Cardiac septum (tissue), 1 donor: ENCODE measurements at regions not wholly inside any gene's neighbourhood (a gene's known extent, or its start where the extent isn't known, plus 50 kb on each side); places are given as distances from the start of the nearest gene placed in this dataset.

Experiments
- DNase-seq: peaks from one replicate; pipeline ENCODE4 v3.0.0-alpha.2; 2020; ENCODE audit warnings: low spot score
- intact Hi-C: fragments of 100-400 bp; cut with DNase I; formaldehyde crosslinking; loops from one replicate; pipeline ENCODE4 v1.14.0; 2022
- donor health status: DM: no; HTN: no; CAD: no.

- intact Hi-C loops = no loop called here
These were observed 1020.7 kb upstream of the GOT2 start for GRCh38 chr16:59754854-59755253.

GRCh38 chr16:59749662-59750336, 1015.7 kb upstream of the GOT2 start:
- DNase-seq = no peak
- intact Hi-C loops = no loop called here

More at GRCh38 chr16:59754854-59755253, 1020.7 kb upstream of the GOT2 start:
- no peak for DNase-seq

GRCh38 chr16:59748531-59748930, 1014.4 kb upstream of the GOT2 start:
- DNase-seq = no peak
- intact Hi-C loops = no loop called here

- intact Hi-C loops = no loop called here
- no peak for DNase-seq
These were observed 1009.4 kb upstream of the GOT2 start for GRCh38 chr16:59743504-59743903.

DNA sequence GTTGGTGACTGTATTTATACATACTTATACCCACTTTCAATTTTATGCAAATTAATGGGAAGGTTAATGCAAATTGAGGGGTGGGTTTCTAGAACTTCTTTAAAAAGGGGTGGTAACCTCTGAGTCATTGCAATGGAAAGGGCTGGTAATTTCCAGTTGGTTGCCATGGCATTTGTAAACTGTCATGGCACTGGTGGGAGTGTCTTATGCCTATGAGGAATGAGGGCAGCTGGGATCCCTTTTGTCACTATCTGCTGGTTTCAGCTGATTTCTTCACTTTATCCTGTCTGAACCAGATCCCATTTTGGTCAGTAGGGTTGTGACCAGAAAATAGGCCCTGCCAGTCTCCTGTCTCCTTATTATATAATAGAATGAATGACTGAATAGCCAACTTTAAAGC, 1006.7 kb upstream of the GOT2 start:
- no peak for DNase-seq
- intact Hi-C loops = no loop called here

GRCh38 chr16:59737274-59737673, 1003.2 kb upstream of the GOT2 start:
- no peak for DNase-seq
- intact Hi-C loops = no loop called here

- no peak for DNase-seq
- intact Hi-C loops = no loop called here
These were observed 999.2 kb upstream of the GOT2 start for GRCh38 chr16:59733321-59733720.

DNA sequence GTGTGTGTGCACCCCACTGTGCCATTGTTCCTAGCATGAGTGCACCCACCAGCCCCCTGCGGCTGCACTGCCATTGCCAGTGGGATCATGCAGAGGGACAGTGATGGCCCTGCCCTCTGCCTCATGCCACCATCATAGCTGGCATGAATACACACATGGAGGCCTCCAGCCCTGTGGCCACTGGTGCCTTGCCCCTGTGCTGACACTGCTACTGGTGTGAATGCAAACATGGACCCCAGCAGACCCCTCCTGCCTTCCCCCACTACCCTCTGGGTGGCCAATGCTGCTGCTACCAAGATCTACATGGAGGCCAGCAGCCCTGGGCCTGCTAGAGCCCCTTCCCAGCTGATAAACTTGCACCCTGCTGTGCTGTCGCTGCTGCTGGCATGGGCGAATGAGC, 995.5 kb upstream of the GOT2 start:
- no peak for DNase-seq
- intact Hi-C loops = no loop called here

GRCh38 chr16:59719121-59719520, 985.0 kb upstream of the GOT2 start:
- no peak for DNase-seq
- intact Hi-C loops = no loop called here

GRCh38 chr16:59707436-59708226, 973.5 kb upstream of the GOT2 start:
- intact Hi-C loops = no loop called here
- DNase-seq = no peak

DNA sequence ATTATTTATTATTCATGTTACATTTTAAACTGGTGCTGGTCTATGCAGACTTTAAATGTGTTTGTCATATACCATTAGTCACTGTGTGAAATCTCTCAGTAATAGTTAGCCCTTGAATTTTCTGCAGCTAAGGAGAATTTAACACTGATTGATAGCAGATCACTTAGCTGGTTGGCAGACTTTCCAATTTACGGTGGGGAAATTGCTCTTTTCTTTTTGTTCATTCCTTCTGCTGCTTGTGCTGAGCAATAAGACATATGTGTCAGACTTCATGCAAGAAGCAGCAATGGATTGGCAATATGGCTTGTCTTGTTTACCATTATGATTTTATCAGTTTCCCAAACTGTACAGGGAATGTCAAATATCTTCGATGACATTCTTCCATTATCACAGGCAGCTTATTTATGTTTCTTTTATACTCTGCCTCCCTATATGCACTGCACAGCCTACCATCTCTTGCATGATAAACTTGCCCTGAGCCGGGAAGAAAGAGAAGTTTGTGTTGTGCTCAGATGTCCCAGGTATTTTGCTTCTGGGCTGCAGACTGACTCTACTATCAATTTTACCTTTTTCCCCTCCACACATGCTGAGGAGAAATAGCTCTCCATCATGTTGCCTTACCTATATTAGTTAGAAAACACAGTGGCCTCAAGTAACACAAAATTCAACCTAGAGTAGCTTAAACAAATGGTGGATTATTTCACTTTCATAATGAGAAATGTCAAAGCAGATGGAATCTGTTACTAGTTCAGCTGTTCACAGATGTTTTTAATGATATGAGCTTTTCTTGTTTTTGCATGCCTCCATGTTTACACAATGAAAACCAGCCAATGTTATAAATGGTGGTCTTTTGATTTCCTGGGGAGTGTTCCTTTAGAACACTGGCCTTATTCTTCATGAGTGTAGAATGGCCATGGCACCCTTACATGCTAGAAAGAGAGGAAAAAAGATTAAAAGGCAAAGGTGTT, 968.1 kb upstream of the GOT2 start:
- intact Hi-C loops = no loop called here
- DNase-seq = no peak

GRCh38 chr16:59699786-59700185, 965.7 kb upstream of the GOT2 start:
- DNase-seq = no peak
- intact Hi-C loops = no loop called here

- DNase-seq = no peak
- intact Hi-C loops = no loop called here
These were observed 964.4 kb upstream of the GOT2 start for GRCh38 chr16:59698346-59699020.

- intact Hi-C loops = no loop called here
- DNase-seq = no peak
These were observed 963.6 kb upstream of the GOT2 start for GRCh38 chr16:59697761-59698160.

- no peak for DNase-seq
- intact Hi-C loops = no loop called here
These were observed 963.1 kb upstream of the GOT2 start for GRCh38 chr16:59697236-59697635.

- intact Hi-C loops = no loop called here
- no peak for DNase-seq
These were observed 962.4 kb upstream of the GOT2 start for GRCh38 chr16:59696495-59696894.

- intact Hi-C loops = no loop called here
- no peak for DNase-seq
These were observed 956.1 kb upstream of the GOT2 start for GRCh38 chr16:59690216-59690615.

DNA sequence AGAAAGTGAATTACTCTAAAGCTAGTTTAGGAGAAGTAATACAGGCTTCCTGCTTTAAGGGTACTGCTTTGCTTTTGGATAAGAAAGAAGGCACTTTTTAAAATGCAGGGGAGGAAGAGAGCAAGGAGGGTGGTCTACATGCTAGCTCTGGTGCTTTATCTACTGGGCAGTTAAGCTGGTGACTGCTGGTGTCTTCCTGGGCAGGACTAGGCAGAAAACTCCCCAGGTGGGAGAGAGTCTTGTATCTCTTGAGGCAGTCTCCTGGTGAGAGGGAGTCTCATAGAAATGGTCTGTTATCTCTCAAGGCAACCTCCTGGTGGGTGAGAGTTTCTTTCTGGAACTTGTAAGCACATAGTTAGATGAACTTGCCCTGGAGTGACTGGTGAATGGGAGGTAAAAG, 953.9 kb upstream of the GOT2 start:
- intact Hi-C loops = no loop called here
- DNase-seq = no peak

DNA sequence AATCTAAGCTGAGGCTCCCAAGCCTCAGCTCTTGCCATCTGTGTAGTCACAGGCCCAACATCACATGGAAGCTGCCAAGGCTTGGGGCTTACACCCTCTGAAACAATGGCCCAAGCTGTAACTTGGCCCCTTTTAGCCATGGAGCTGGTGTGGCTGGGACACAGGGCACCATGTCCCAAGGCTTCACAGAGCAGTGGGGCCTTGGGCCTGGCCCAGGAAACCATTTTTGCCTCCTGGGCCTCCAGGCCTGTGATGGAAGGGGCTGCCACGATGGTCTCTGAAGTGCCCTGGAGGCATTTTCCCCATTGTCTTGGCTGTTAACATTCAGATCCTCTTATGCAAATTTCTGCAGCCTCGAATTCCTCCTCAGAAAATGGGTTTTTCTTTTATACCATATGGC, 952.3 kb upstream of the GOT2 start:
- intact Hi-C loops = no loop called here
- DNase-seq = no peak

- no peak for DNase-seq
- intact Hi-C loops = no loop called here
These were observed 950.8 kb upstream of the GOT2 start for GRCh38 chr16:59684911-59685310.
